Sigmoid colon (tissue), 6 donors: ENCODE measurements at regions not wholly inside any gene's neighbourhood (a gene's known extent, or its start where the extent isn't known, plus 50 kb on each side); places are given as distances from the start of the nearest gene placed in this dataset.
"Not testable (repeated sequence)": the region's sequence is repeated elsewhere in the genome, so short reads cannot be mapped to it uniquely, and the experiment has no call there.

Experiments used
- DNase-seq: peaks from one replicate; pipeline ENCODE4 v3.0.0-alpha.2; 2019
- H3K27ac ChIP-seq, 4 donors: fragments of 200-600 bp; sonication (generic); one replicate each; pipeline ENCODE4 v1.5.1; 2016 to 2019; ENCODE audit warnings: mild to moderate bottlenecking in 1 of 4
- H3K27me3 ChIP-seq, 3 donors: fragments of 200-600 bp; sonication (generic); one replicate each; pipeline ENCODE4 v1.5.1; 2019; ENCODE audit warnings: mild to moderate bottlenecking in 1 of 3
- H3K36me3 ChIP-seq, 4 donors: fragments of 200-600 bp; sonication (generic); one replicate each; pipeline ENCODE4 v1.5.1; 2016 to 2019
- H3K4me1 ChIP-seq, 4 donors: fragments of 200-600 bp; sonication (generic); one replicate each; pipeline ENCODE4 v1.5.1; 2017 to 2019
- H3K4me3 ChIP-seq, 4 donors: fragments of 200-600 bp; sonication (generic); one replicate each; pipeline ENCODE4 v1.5.1; 2017 to 2019; ENCODE audit warnings: mild to moderate bottlenecking in 2 of 4, moderate library complexity in 1 of 4
- H3K9me3 ChIP-seq, 4 donors: fragments of 200-600 bp in 3 of 4; sonication (generic) in 3 of 4; one replicate each; pipeline versions ENCODE4 v1.5.1 to v1.6.1; 2013 to 2019
- CTCF ChIP-seq, 4 experiments: fragments of 450-650 bp in 3 of 4; fragments of 200-600 bp in 1 of 4; IDR thresholded peaks; one replicate each; pipeline ENCODE4 v1.5.1; 2016 to 2019; ENCODE audit warnings: antibody characterized with exemption in 4 of 4, mild to moderate bottlenecking in 3 of 4, moderate library complexity in 2 of 4
- EP300 ChIP-seq, 4 donors: sonication (generic); formaldehyde crosslinking; IDR thresholded peaks; one replicate each; pipeline ENCODE4 v1.6.1; 2017; ENCODE audit warnings: antibody characterized with exemption in 4 of 4
- POLR2A ChIP-seq, 2 donors: fragments of 450-650 bp; IDR thresholded peaks; one replicate each; pipeline ENCODE4 v1.6.1; 2016; ENCODE audit warnings: antibody characterized with exemption in 2 of 2, mild to moderate bottlenecking in 2 of 2, moderate library complexity in 2 of 2
- POLR2AphosphoS5 ChIP-seq, 4 donors: sonication (generic); formaldehyde crosslinking; IDR thresholded peaks; one replicate each; pipeline ENCODE4 v1.6.1; 2017; ENCODE audit warnings: antibody characterized with exemption in 4 of 4
- WGBS, 2 donors: extraction: QIAGEN DNeasy Blood & Tissue Kit; methylation state at CpG; one replicate each; pipeline ENCODE4 v1.1.7; 2013; 5-methylcytosine and 5-hydroxymethylcytosine counted together
- intact Hi-C: fragments of 100-400 bp; cut with DNase I; formaldehyde crosslinking; loops from one replicate; pipeline ENCODE4 v1.15.1; 2023
- donor health status: healthy with polysubstance abuse.
- donor health status: healthy.

- Histone ChIP-seq H3K4me3 (no peak overlapping the region), H3K4me1 (no peaks in the 10 kb centered on the region), H3K27ac (no peak overlapping the region), H3K27me3 (peaks cover 0 to 13% (median 0%) of the 10 kb centered on the region in 3 donors), H3K36me3 (no peaks in the 10 kb centered on the region), H3K9me3 (no peaks in the 10 kb centered on the region)
- 58 to 81% methylated on average over 4 of the region's 4 CpGs for WGBS, 2 donors
- no peak for DNase-seq
- TF ChIP-seq POLR2A (IDR thresholded peaks at IDR 0.05), result no peak
- intact Hi-C loops, result no loop called here
Observed at GRCh38 chr15:79561982-79562381, 129.8 kb downstream of the MINAR1 start.

- H3K27me3 ChIP-seq, result peaks cover 0 to 13% (median 0%) of the 10 kb centered on the region in 3 donors
- H3K27ac ChIP-seq, result no peak overlapping the region
- TF ChIP-seq POLR2AphosphoS5 (IDR thresholded peaks at IDR 0.05) (no peak), CTCF (IDR thresholded peaks at IDR 0.05) (no peak), POLR2A (IDR thresholded peaks at IDR 0.05) (no peak), EP300 (IDR thresholded peaks at IDR 0.05) (no peak)
- intact Hi-C loops, result no loop called here
- H3K36me3 ChIP-seq, result no peaks in the 10 kb centered on the region
- WGBS, 2 donors, result 60% methylated on average over 14 of the region's 14 CpGs
- H3K4me3 ChIP-seq, result no peak overlapping the region
- no peaks in the 10 kb centered on the region for H3K4me1 ChIP-seq
- no peaks in the 10 kb centered on the region for H3K9me3 ChIP-seq
- no peak for DNase-seq
Observed at GRCh38 chr15:79562403-79562815, 130.3 kb downstream of the MINAR1 start.

- H3K27me3 ChIP-seq, result peaks cover 0 to 13% (median 0%) of the 10 kb centered on the region in 3 donors
- intact Hi-C loops, result no loop called here
- TF ChIP-seq EP300 (IDR thresholded peaks at IDR 0.05) (no peak), CTCF (IDR thresholded peaks at IDR 0.05) (no peak), POLR2A (IDR thresholded peaks at IDR 0.05) (no peak), POLR2AphosphoS5 (IDR thresholded peaks at IDR 0.05) (no peak)
- no peaks in the 10 kb centered on the region for H3K4me1 ChIP-seq
- 80 to 81% methylated on average over 10 of the region's 10 CpGs for WGBS, 2 donors
- DNase-seq, result no peak
- H3K9me3 ChIP-seq, result peaks cover 0 to 2% (median 0%) of the 10 kb centered on the region in 4 donors
- H3K36me3 ChIP-seq, result no peaks in the 10 kb centered on the region
- H3K27ac ChIP-seq, result no peak overlapping the region
- H3K4me3 ChIP-seq, result no peak overlapping the region
Observed at GRCh38 chr15:79562899-79563298, 130.8 kb downstream of the MINAR1 start.

GRCh38 chr15:79570004-79570403, 137.9 kb downstream of the MINAR1 start:
- DNase-seq, result no peak
- no peaks in the 10 kb centered on the region for H3K27me3 ChIP-seq
- 47 to 58% methylated on average over 2 of the region's 2 CpGs for WGBS, 2 donors
- intact Hi-C loops, result no loop called here
- H3K36me3 ChIP-seq, result no peaks in the 10 kb centered on the region
- no peak overlapping the region for H3K4me3 ChIP-seq
- H3K27ac ChIP-seq, result no peak overlapping the region
- TF ChIP-seq CTCF (IDR thresholded peaks at IDR 0.05), result no peak
- TF ChIP-seq POLR2A (IDR thresholded peaks at IDR 0.05), result no peak
- no peak for TF ChIP-seq POLR2AphosphoS5 (IDR thresholded peaks at IDR 0.05)
- no peak for TF ChIP-seq EP300 (IDR thresholded peaks at IDR 0.05)
- no peaks in the 10 kb centered on the region for H3K4me1 ChIP-seq
- peaks cover 0 to 5% (median 0%) of the 10 kb centered on the region in 4 donors for H3K9me3 ChIP-seq

GRCh38 chr15:79572691-79573404, 140.7 kb downstream of the MINAR1 start:
- intact Hi-C loops, result no loop called here
- Histone ChIP-seq H3K27ac (no peak overlapping the region), H3K4me3 (no peak overlapping the region), H3K9me3 (peaks cover 0 to 3% (median 0%) of the 10 kb centered on the region in 4 donors), H3K27me3 (no peaks in the 10 kb centered on the region), H3K4me1 (no peaks in the 10 kb centered on the region), H3K36me3 (no peaks in the 10 kb centered on the region)
- WGBS, 2 donors, result 78 to 82% methylated on average over 6 of the region's 6 CpGs
- no peak for DNase-seq
- TF ChIP-seq POLR2A (IDR thresholded peaks at IDR 0.05), result no peak
- TF ChIP-seq CTCF (IDR thresholded peaks at IDR 0.05), result no peak
- no peak for TF ChIP-seq EP300 (IDR thresholded peaks at IDR 0.05)
- no peak for TF ChIP-seq POLR2AphosphoS5 (IDR thresholded peaks at IDR 0.05)

GRCh38 chr15:79574431-79575273, 142.5 kb downstream of the MINAR1 start:
- H3K27me3 ChIP-seq, DNase-seq, H3K4me1 ChIP-seq, H3K27ac ChIP-seq, H3K9me3 ChIP-seq, H3K4me3 ChIP-seq, H3K36me3 ChIP-seq, intact Hi-C loops: not testable (repeated sequence)
- WGBS, 2 donors, result 20 to 63% methylated on average over 2 of the region's 2 CpGs
